ENCODE measurements at regions not wholly inside any gene's neighbourhood (a gene's known extent, or its start where the extent isn't known, plus 50 kb on each side); places are given as distances from the start of the nearest gene placed in this dataset.

- Histone ChIP-seq H3K27ac (no peak overlapping the region), H3K4me1 (no peaks in the 10 kb centered on the region), H3K4me3 (no peak overlapping the region), H3K4me2 (no peak overlapping the region), H3K9me3 (no peaks in the 10 kb centered on the region)
- CTCF ChIA-PET: no interaction called here
- DNase-seq (ENCODE audit: low read depth in 1 of 2, low spot score in 1 of 2) (no peak), ATAC-seq (no peak), FAIRE-seq (no peak)
- WGBS (ENCODE audit: missing lambda C conversion rate): 67% methylated on average over 1 of the region's 1 CpG
- TF ChIP-seq USF2 (IDR thresholded peaks at IDR 0.05): no peak
- no peak for TF ChIP-seq ELK1 (IDR thresholded peaks at IDR 0.05; ENCODE audit: low read depth, low read length)
- TF ChIP-seq SMC3 (IDR thresholded peaks at IDR 0.05): no peak
- TF ChIP-seq REST (IDR thresholded peaks at IDR 0.05): no peak
- TF ChIP-seq NFE2L2 (conservative IDR thresholded peaks at IDR 0.05; ENCODE audit: low read length): no peak
- no peak for TF ChIP-seq BHLHE40 (IDR thresholded peaks at IDR 0.05; ENCODE audit: low read depth, low read length)
- TF ChIP-seq HDAC2 (IDR thresholded peaks at IDR 0.05): no peak
- TF ChIP-seq ATOH8 (CRISPR knock-in tag; IDR thresholded peaks at IDR 0.05; ENCODE audit: low read depth): no peak
- TF ChIP-seq CHD4 (IDR thresholded peaks at IDR 0.05; ENCODE audit: borderline replicate concordance): no peak
- no peak for TF ChIP-seq FOSL2 (IDR thresholded peaks at IDR 0.05)
- TF ChIP-seq FOSL2 (CRISPR knock-in tag; IDR thresholded peaks at IDR 0.05): no peak
- no peak for TF ChIP-seq E2F6 (IDR thresholded peaks at IDR 0.05; ENCODE audit: borderline replicate concordance, low read depth)
- no peak for TF ChIP-seq MAFK (IDR thresholded peaks at IDR 0.05; ENCODE audit: partially characterized antibody)
- TF ChIP-seq PBX3 (IDR thresholded peaks at IDR 0.05): no peak
- no peak for TF ChIP-seq FOSB (CRISPR knock-in tag; IDR thresholded peaks at IDR 0.05)
- TF ChIP-seq FOXS1 (CRISPR knock-in tag; IDR thresholded peaks at IDR 0.05): no peak
- TF ChIP-seq EHMT2 (IDR thresholded peaks at IDR 0.05; ENCODE audit: low read depth): no peak
- TF ChIP-seq RARB (CRISPR knock-in tag; IDR thresholded peaks at IDR 0.05): no peak
- TF ChIP-seq CEBPB (IDR thresholded peaks at IDR 0.05): no peak
- no peak for TF ChIP-seq HMGXB4 (CRISPR knock-in tag; IDR thresholded peaks at IDR 0.05; ENCODE audit: borderline replicate concordance)
- POLR2A ChIA-PET: no interaction called here
Observed at GRCh38 chr18:56383349-56383748, 255.0 kb downstream of the TXNL1 start.
